ENCODE measurements at regions not wholly inside any gene's neighbourhood (a gene's known extent, or its start where the extent isn't known, plus 50 kb on each side); places are given as distances from the start of the nearest gene placed in this dataset.
A peak's percentile ranks its signal among the peaks of the same experiment; 100 is the strongest.

- DNase-seq = no peak
Measured at GRCh38 chr3:127349501-127350171, 61.8 kb upstream of the PRR20G start.

GRCh38 chr3:127342735-127343134 is 54.9 kb upstream of the PRR20G start:
- DNase-seq = no peak

DNA sequence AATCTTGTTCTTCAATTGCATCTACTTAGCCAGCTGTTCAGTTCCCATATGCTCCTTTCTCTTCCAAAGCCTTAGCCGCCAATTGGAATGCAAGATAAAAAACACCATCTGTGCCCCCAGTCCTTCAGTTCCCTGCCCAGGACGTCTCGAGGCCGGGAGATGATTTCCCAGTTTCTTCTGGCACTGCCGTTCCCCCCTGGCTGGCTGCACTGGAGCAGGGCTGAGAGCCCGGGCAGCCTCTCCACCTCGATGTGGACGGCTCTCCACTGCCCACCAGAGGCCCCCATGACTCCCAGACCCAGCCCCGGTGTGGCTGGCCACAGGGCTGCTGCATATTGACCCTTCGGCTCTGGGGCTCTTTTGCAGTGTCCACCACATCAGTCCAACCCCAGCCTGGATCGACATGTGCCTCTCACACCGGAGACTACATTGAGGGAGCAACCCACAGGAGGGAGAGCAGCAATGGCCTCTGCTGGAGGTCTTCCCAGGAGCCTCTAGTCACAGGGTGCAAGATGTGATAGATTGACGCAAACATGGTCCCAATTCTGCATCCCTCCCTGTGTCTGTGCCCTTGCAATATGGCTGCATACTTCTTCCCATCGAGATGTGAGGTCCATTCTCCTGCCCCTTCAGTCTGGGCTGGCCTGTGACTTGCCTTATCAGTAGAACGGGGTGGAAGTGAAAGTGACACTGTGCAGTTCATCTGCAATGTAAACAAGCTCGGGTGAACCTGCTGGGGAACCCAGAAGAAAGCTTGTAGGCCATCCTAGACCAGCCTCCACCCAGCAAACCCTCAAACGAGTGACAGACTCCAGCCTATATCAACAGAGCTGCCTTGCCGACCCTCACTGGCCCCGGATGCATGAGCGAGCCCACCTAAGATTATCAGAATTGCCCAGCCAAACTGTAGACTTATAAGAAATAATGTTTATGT is 52.3 kb upstream of the PRR20G start:
- DNase-seq = peak in 2 of 14 donors; percentile 8 to 23

- DNase-seq = no peak
Measured at GRCh38 chr3:127339016-127339415, 51.2 kb upstream of the PRR20G start.

- DNase-seq = no peak
Measured at GRCh38 chr3:127337911-127338531, 50.2 kb upstream of the PRR20G start.
